ENCODE measurements at regions not wholly inside any gene's neighbourhood (a gene's known extent, or its start where the extent isn't known, plus 50 kb on each side); places are given as distances from the start of the nearest gene placed in this dataset. TPM values are rescaled to one million over a fixed set of nuclear protein-coding genes. Genes with fewer than 3 reads are reported as not detected.

- Histone ChIP-seq H3K4me1 (peaks cover 10% of the 10 kb centered on the region), H3K36me3 (no peaks in the 10 kb centered on the region), H2AFZ (replicated peaks) (no peak overlapping the region), H3F3A (ENCODE audit: low read depth) (no peaks in the 10 kb centered on the region), H3K9ac (no peak overlapping the region), H3K27ac (no peak overlapping the region), H3K4me3 (no peak overlapping the region), H3K79me2 (ENCODE audit: low read depth) (no peaks in the 10 kb centered on the region), H3K4me2 (no peak overlapping the region), H4K20me1 (ENCODE audit: low read depth) (no peaks in the 10 kb centered on the region), H3K27me3 (no peaks in the 10 kb centered on the region), H3K9me3 (ENCODE audit: low read depth) (no peaks in the 10 kb centered on the region)
- TF ChIP-seq EZH2 (IDR thresholded peaks at IDR 0.05) (no peak), EZH2phosphoT487 (IDR thresholded peaks at IDR 0.05) (no peak), CTCF (IDR thresholded peaks at IDR 0.05) (no peak)
- Mint-ChIP-seq H3K9me3 (no peaks in the 10 kb centered on the region), H3K4me1 (peaks cover 3% of the 10 kb centered on the region), H3K36me3 (no peaks in the 10 kb centered on the region), H3K4me3 (no peak overlapping the region), H3K27ac (no peak overlapping the region), H3K27me3 (ENCODE audit: insufficient read depth, low read depth) (no peaks in the 10 kb centered on the region)
- no peak for DNase-seq (ENCODE audit: low spot score)
Measured at GRCh38 chr5:11958321-11958720, 54.1 kb upstream of the CTNND2 start.

- no peaks in the 10 kb centered on the region for H3F3A ChIP-seq (ENCODE audit: low read depth)
- Mint-ChIP-seq H3K9me3 (no peaks in the 10 kb centered on the region), H3K4me1 (no peaks in the 10 kb centered on the region), H3K27ac (no peak overlapping the region), H3K36me3 (no peaks in the 10 kb centered on the region), H3K4me3 (no peak overlapping the region), H3K27me3 (ENCODE audit: insufficient read depth, low read depth) (peaks cover 2% of the 10 kb centered on the region)
- H3K36me3 ChIP-seq: no peaks in the 10 kb centered on the region
- no peaks in the 10 kb centered on the region for H3K9me3 ChIP-seq (ENCODE audit: low read depth)
- TF ChIP-seq EZH2phosphoT487 (IDR thresholded peaks at IDR 0.05) (no peak), EZH2 (IDR thresholded peaks at IDR 0.05) (no peak), CTCF (IDR thresholded peaks at IDR 0.05) (no peak)
- H3K4me1 ChIP-seq: peaks cover 10% of the 10 kb centered on the region
- H2AFZ ChIP-seq (replicated peaks): no peak overlapping the region
- H3K79me2 ChIP-seq (ENCODE audit: low read depth): no peaks in the 10 kb centered on the region
- no peaks in the 10 kb centered on the region for H4K20me1 ChIP-seq (ENCODE audit: low read depth)
- no peak overlapping the region for H3K4me3 ChIP-seq
- no peak overlapping the region for H3K9ac ChIP-seq
- no peaks in the 10 kb centered on the region for H3K27me3 ChIP-seq
- no peak overlapping the region for H3K4me2 ChIP-seq
- DNase-seq (ENCODE audit: low spot score): no peak
- no peak overlapping the region for H3K27ac ChIP-seq
Measured at GRCh38 chr5:11955331-11955730, 51.1 kb upstream of the CTNND2 start.

Small RNA genes in the stretch of these regions (small RNA-seq; reads per million reads assigned to genes)
- not detected for gene RNU6-679P
